Esophagus muscularis mucosa (tissue), 4 donors: ENCODE measurements at regions not wholly inside any gene's neighbourhood (a gene's known extent, or its start where the extent isn't known, plus 50 kb on each side); places are given as distances from the start of the nearest gene placed in this dataset.

Source experiments
- DNase-seq: peaks from one replicate; pipeline ENCODE4 v3.0.0-alpha.2; 2017; ENCODE audit errors: extremely low spot score
- H3K27ac ChIP-seq, 4 donors: fragments of 200-600 bp; sonication (generic); replicated peaks in 1 of 4; 1 replicate in 3 of 4; 2 replicates in 1 of 4; pipeline ENCODE4 v1.5.1; 2016 to 2019; ENCODE audit warnings: mild to moderate bottlenecking in 1 of 4
- H3K27me3 ChIP-seq, 4 donors: fragments of 200-600 bp; sonication (generic); one replicate each; pipeline versions ENCODE4 v1.5.1 to v1.6.0; 2016 to 2019
- H3K36me3 ChIP-seq, 4 donors: fragments of 200-600 bp; sonication (generic); one replicate each; pipeline ENCODE4 v1.5.1; 2016 to 2019
- H3K4me1 ChIP-seq, 4 donors: fragments of 200-600 bp; sonication (generic); one replicate each; pipeline ENCODE4 v1.5.1; 2016 to 2019
- H3K4me3 ChIP-seq, 4 donors: fragments of 200-600 bp; sonication (generic); 1 replicate in 2 of 4; 2 replicates in 2 of 4; pipeline ENCODE4 v1.5.1; 2016 to 2019; ENCODE audit warnings: mild to moderate bottlenecking in 4 of 4, moderate library complexity in 1 of 4
- H3K9me3 ChIP-seq, 4 donors: fragments of 200-600 bp; sonication (generic); 1 replicate in 3 of 4; 2 replicates in 1 of 4; pipeline ENCODE4 v1.5.1; 2016 to 2019
- EP300 ChIP-seq: sonication (generic); formaldehyde crosslinking; IDR thresholded peaks from one replicate; pipeline ENCODE4 v1.6.1; 2017; ENCODE audit warnings: antibody characterized with exemption
- POLR2A ChIP-seq: fragments of 450-650 bp; IDR thresholded peaks from one replicate; pipeline ENCODE4 v1.6.1; 2017; ENCODE audit warnings: antibody characterized with exemption, moderate library complexity, mild to moderate bottlenecking, low read depth
- POLR2AphosphoS5 ChIP-seq, 2 donors: sonication (generic); formaldehyde crosslinking; IDR thresholded peaks; one replicate each; pipeline ENCODE4 v1.6.1; 2017; ENCODE audit warnings: antibody characterized with exemption in 2 of 2
- WGBS: methylation state at CpG from one replicate; pipeline ENCODE4 v1.1.5; 2018; 5-methylcytosine and 5-hydroxymethylcytosine counted together
- intact Hi-C: fragments of 100-400 bp; cut with DNase I; formaldehyde crosslinking; loops from one replicate; pipeline ENCODE4 v1.15.1; 2023
- TF ChIP-seq, protein P1 (sequence below), 3 experiments: fragments of 200-600 bp in 2 of 3; fragments of 450-650 bp in 1 of 3; sonication (generic) in 2 of 3; IDR thresholded peaks; one replicate each; pipeline ENCODE4 v1.5.1; 2017 to 2019; ENCODE audit warnings: antibody characterized with exemption in 3 of 3, mild to moderate bottlenecking in 2 of 3, moderate library complexity in 1 of 3

DNA sequence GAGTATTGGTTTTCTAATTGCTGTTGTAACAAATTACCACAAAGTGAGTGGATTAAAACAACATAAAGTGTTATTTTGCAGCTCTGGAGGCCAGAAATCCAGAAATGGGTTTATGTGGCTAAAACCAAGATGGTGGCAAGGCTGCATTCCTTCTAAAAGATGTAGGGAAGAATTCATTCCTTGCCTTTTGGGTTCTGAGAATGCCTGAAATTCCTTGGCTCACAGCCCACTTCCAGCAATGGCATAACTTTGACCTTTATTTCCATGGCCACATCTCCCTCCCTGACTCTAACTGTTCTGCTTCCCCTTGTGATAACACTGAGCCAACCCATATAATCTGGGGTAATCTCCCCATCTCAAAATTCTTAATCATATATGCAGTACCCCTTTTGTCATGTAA is 269.6 kb upstream of the RPL38 start:
- H3K9me3 ChIP-seq, result no peaks in the 10 kb centered on the region
- H3K4me3 ChIP-seq, result no peak overlapping the region
- intact Hi-C loops, result no loop called here
- TF ChIP-seq POLR2A (no peak), EP300 (no peak), POLR2AphosphoS5 (IDR thresholded peaks at IDR 0.05) (no peak)
- TF ChIP-seq, protein P1, sequence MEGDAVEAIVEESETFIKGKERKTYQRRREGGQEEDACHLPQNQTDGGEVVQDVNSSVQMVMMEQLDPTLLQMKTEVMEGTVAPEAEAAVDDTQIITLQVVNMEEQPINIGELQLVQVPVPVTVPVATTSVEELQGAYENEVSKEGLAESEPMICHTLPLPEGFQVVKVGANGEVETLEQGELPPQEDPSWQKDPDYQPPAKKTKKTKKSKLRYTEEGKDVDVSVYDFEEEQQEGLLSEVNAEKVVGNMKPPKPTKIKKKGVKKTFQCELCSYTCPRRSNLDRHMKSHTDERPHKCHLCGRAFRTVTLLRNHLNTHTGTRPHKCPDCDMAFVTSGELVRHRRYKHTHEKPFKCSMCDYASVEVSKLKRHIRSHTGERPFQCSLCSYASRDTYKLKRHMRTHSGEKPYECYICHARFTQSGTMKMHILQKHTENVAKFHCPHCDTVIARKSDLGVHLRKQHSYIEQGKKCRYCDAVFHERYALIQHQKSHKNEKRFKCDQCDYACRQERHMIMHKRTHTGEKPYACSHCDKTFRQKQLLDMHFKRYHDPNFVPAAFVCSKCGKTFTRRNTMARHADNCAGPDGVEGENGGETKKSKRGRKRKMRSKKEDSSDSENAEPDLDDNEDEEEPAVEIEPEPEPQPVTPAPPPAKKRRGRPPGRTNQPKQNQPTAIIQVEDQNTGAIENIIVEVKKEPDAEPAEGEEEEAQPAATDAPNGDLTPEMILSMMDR (IDR thresholded peaks at IDR 0.05), result no peak
- H3K27ac ChIP-seq, result no peak overlapping the region
- no peak for DNase-seq
- H3K27me3 ChIP-seq, result peaks cover 0 to 9% (median 0%) of the 10 kb centered on the region in 4 donors
- no peaks in the 10 kb centered on the region for H3K4me1 ChIP-seq
- H3K36me3 ChIP-seq, result no peaks in the 10 kb centered on the region

DNA sequence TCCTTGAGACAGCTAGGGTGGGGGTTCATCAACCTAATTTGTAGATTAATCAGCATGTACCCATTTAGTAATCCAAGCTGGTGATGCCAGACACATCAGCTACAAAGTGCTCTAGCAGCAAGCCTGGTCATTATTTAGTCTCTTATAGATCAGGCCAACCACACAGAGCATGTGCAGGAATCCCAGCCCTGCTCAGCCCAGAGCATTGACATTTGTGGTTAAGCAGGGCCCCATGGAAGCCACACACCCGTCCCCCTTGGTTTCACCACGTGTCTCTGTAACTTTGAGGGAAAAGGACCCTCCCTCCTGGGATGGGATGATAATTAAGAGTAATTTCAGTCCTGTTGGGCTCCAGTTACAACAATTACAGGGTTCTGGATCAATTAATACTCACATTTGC is 268.8 kb upstream of the RPL38 start:
- WGBS, result 60% methylated on average over 2 of the region's 2 CpGs
- Histone ChIP-seq H3K4me3 (no peak overlapping the region), H3K27ac (no peak overlapping the region), H3K27me3 (peaks cover 0 to 8% (median 0%) of the 10 kb centered on the region in 4 donors), H3K36me3 (no peaks in the 10 kb centered on the region), H3K4me1 (no peaks in the 10 kb centered on the region), H3K9me3 (no peaks in the 10 kb centered on the region)
- no peak for DNase-seq
- no peak for TF ChIP-seq POLR2AphosphoS5 (IDR thresholded peaks at IDR 0.05)
- TF ChIP-seq, protein P1 (IDR thresholded peaks at IDR 0.05), result no peak
- TF ChIP-seq EP300, result no peak
- TF ChIP-seq POLR2A, result no peak
- intact Hi-C loops, result no loop called here

DNA sequence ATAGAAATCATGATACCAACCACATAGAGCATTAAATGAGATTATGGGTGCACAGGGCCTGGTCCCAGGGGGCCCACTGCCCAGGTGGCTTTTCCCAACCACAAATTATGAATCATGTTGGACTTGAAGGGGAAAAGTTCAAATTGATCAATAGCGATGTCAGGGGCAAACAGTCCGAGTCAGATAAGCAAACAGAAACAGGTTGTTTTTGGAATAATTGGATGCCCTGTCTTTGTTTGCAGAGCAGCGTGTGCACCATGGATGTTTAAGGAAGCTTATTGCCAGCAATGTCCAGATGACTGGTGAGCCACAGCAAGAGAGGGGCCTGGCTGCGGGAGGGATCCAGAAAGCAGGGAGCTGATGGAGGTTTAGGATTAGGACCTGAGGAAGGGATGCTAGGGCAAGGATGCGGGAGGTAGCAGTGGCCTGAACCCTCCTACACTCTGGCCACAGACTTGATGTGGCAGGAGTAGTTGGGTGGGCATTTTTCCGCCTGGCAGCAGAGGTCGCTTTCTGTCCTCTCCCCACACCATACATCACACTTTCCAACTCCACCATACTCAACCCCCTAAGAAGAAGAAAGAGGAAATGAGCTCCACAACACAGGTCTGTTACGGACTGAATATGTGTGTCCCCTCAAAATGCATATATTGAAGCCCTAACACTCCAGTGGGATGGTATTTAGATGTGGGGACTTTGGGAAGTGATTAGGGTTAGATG is 266.4 kb upstream of the RPL38 start:
- 85% methylated on average over 8 of the region's 8 CpGs for WGBS
- Histone ChIP-seq H3K27me3 (peaks cover 0 to 16% (median 0%) of the 10 kb centered on the region in 4 donors), H3K36me3 (no peaks in the 10 kb centered on the region), H3K4me3 (no peak overlapping the region), H3K9me3 (no peaks in the 10 kb centered on the region), H3K4me1 (no peaks in the 10 kb centered on the region), H3K27ac (no peak overlapping the region)
- intact Hi-C loops, result no loop called here
- TF ChIP-seq POLR2A, result no peak
- TF ChIP-seq, protein P1 (IDR thresholded peaks at IDR 0.05), result no peak
- no peak for TF ChIP-seq POLR2AphosphoS5 (IDR thresholded peaks at IDR 0.05)
- no peak for TF ChIP-seq EP300
- peak; percentile 85 for DNase-seq

DNA sequence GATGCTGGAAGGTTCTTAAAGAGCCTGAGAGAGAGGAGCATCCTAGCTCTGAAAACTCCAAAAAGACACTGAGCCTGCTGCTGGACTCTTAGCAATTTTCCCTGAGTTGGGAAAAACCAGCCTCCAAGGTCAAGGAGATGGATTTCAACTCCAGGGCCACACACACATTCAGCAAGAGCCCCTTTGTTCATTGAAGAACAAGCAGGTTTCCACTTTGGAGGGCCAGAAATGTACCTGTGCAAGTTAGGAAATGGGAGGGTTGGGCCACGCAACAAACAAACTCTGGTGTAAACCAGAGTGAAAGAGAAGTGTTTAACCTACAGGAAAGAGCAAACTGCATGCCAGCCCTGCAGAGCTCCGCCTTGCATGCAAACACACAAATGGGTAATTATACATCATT is 264.8 kb upstream of the RPL38 start:
- H3K9me3 ChIP-seq, result no peaks in the 10 kb centered on the region
- intact Hi-C loops, result no loop called here
- no peaks in the 10 kb centered on the region for H3K4me1 ChIP-seq

More for the DNA sequence above, 264.8 kb upstream of the RPL38 start:
- no peak overlapping the region for H3K4me3 ChIP-seq
- DNase-seq, result no peak
- H3K36me3 ChIP-seq, result no peaks in the 10 kb centered on the region
- H3K27me3 ChIP-seq, result peaks cover 0 to 21% (median 0%) of the 10 kb centered on the region in 4 donors
- H3K27ac ChIP-seq, result no peak overlapping the region
- no peak for TF ChIP-seq POLR2A
- TF ChIP-seq, protein P1 (IDR thresholded peaks at IDR 0.05), result no peak
- no peak for TF ChIP-seq POLR2AphosphoS5 (IDR thresholded peaks at IDR 0.05)
- no peak for TF ChIP-seq EP300
- WGBS, result 89% methylated on average over 2 of the region's 2 CpGs
